ENCODE measurements at regions not wholly inside any gene's neighbourhood (a gene's known extent, or its start where the extent isn't known, plus 50 kb on each side); places are given as distances from the start of the nearest gene placed in this dataset.

- TF ChIP-seq CREB1 (CRISPR knock-in tag; IDR thresholded peaks at IDR 0.05) = no peak
- TF ChIP-seq ELF4 (CRISPR knock-in tag; IDR thresholded peaks at IDR 0.05; ENCODE audit: low read depth) = no peak
- TF ChIP-seq JUN (CRISPR knock-in tag; IDR thresholded peaks at IDR 0.05) = no peak
Measured at GRCh38 chr1:74969566-74970135, 164.5 kb upstream of the LHX8 start.

Measured in WTC11 (cell line).